Stimulated activated naive CD8-positive, alpha-beta T cell treated with anti-CD3 and anti-CD28 coated beads, Interleukin-15, amount 100 ng/mL, for 72 hours (primary cell): ENCODE measurements at regions not wholly inside any gene's neighbourhood (a gene's known extent, or its start where the extent isn't known, plus 50 kb on each side); places are given as distances from the start of the nearest gene placed in this dataset.

ENCODE experiments used
- ATAC-seq: fragments of 150-1000 bp; cut with Tn5 transposase; 2 replicates; pipeline ENCODE4 v1.10.0; 2021; ENCODE audit warnings: mild to moderate bottlenecking, moderate library complexity
- DNase-seq, 2 donors: peaks; one replicate each; pipeline ENCODE4 v3.0.0; 2021 to 2022
- H3K27ac Mint-ChIP-seq, 2 donors: one replicate each; pipeline ENCODE4 v1.8.0; 2022; ENCODE audit warnings: mild to moderate bottlenecking in 2 of 2, mixed read lengths in 2 of 2, moderate library complexity in 2 of 2
- H3K27me3 Mint-ChIP-seq: one replicate; pipeline ENCODE4 v1.8.0; 2022; ENCODE audit warnings: mixed read lengths
- H3K4me1 Mint-ChIP-seq: one replicate; pipeline ENCODE4 v1.8.0; 2022; ENCODE audit warnings: mild to moderate bottlenecking, mixed read lengths
- H3K4me3 Mint-ChIP-seq, 2 donors: one replicate each; pipeline ENCODE4 v1.8.0; 2022; ENCODE audit warnings: mild to moderate bottlenecking in 2 of 2, mixed read lengths in 2 of 2, moderate library complexity in 1 of 2
- H3K9me3 Mint-ChIP-seq, 2 donors: one replicate each; pipeline ENCODE4 v1.8.0; 2022; ENCODE audit warnings: mixed read lengths in 2 of 2

- H3K4me3 Mint-ChIP-seq = no peak overlapping the region
These were observed 56.0 kb downstream of the BOD1L2 start for GRCh38 chr18:57202881-57203280.

DNA sequence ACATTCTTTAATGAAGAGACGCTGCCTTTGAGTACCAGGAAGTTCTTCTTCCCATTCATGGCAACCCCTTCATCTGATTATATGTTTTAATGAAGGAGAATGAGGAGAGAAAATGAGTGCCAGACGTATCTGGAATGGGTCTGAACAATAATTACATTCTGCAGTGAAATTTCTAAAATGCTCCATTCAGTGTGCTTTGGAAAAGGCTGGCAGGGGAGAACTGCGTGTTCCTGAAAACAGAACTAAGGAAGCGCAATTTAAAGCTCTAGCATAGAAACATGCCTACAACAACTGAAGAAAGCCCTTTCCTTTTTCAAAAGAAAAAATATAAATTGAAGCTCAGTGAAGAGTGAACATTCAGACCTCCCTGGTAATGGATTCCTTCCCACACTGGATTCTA, 58.8 kb downstream of the BOD1L2 start:
- no peak overlapping the region for H3K27ac Mint-ChIP-seq
- no peaks in the 10 kb centered on the region for H3K9me3 Mint-ChIP-seq
- ATAC-seq (no peak), DNase-seq (no peak)
- peaks cover 50% of the 10 kb centered on the region for H3K27me3 Mint-ChIP-seq
- H3K4me3 Mint-ChIP-seq = no peak overlapping the region
- peaks cover 11% of the 10 kb centered on the region for H3K4me1 Mint-ChIP-seq

More at GRCh38 chr18:57202881-57203280, 56.0 kb downstream of the BOD1L2 start:
- Mint-ChIP-seq H3K4me1 (no peaks in the 10 kb centered on the region), H3K27me3 (peaks cover 46% of the 10 kb centered on the region), H3K27ac (no peak overlapping the region), H3K9me3 (no peaks in the 10 kb centered on the region)
- DNase-seq (no peak), ATAC-seq (no peak)

- H3K27me3 Mint-ChIP-seq = peaks cover 49% of the 10 kb centered on the region
- no peak overlapping the region for H3K27ac Mint-ChIP-seq
- ATAC-seq = no peak
- H3K9me3 Mint-ChIP-seq = no peaks in the 10 kb centered on the region
- no peak for DNase-seq
- peaks cover 11% of the 10 kb centered on the region for H3K4me1 Mint-ChIP-seq
- no peak overlapping the region for H3K4me3 Mint-ChIP-seq
These were observed 60.4 kb downstream of the BOD1L2 start for GRCh38 chr18:57207124-57207916.

- Mint-ChIP-seq H3K9me3 (no peaks in the 10 kb centered on the region), H3K4me3 (no peak overlapping the region), H3K27me3 (peaks cover 52% of the 10 kb centered on the region), H3K4me1 (peaks cover 11% of the 10 kb centered on the region), H3K27ac (no peak overlapping the region)
- ATAC-seq (no peak), DNase-seq (no peak)
These were observed 61.2 kb downstream of the BOD1L2 start for GRCh38 chr18:57208047-57208446.

GRCh38 chr18:57209713-57210106, 62.8 kb downstream of the BOD1L2 start:
- peak overlapping the region; percentile 48 to 62 for H3K4me3 Mint-ChIP-seq
- ATAC-seq = peak; percentile 76
- peak overlapping the region in 1 of 2 donors; percentile 72 for H3K27ac Mint-ChIP-seq
- H3K9me3 Mint-ChIP-seq = no peaks in the 10 kb centered on the region
- DNase-seq = peak in 1 of 2 donors; percentile 31
- H3K4me1 Mint-ChIP-seq = peaks cover 11% of the 10 kb centered on the region
- H3K27me3 Mint-ChIP-seq = peaks cover 55% of the 10 kb centered on the region

DNA sequence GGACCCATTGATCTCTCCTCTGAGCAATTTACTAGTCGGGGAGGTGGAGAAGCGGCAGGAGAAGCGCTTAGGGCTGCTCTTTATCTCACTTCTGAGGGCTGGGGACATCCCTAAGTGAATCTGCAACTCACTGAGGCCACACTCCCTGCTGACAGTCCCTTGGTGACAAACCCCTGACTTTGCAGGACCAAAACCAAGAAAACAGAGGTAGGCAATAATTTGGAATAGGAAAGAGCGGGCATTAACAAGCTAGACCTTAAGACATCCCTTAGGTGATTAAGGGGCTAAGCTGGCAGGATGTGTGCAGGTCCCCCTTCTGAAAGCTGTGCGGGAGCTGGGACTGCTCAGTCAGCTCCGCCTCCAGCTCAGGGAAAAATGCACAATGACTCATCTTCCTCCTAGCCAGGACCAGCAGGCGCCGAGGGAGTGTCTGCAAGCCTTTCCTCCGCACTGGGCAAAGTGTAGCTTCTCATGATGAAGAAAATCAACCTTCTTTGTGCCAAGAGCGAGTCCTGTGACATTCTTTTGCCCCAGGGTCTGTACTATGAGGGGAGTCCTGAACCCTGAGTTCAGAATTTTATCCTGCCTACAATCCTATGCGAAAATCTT, 63.3 kb downstream of the BOD1L2 start:
- peak; percentile 76 for ATAC-seq
- peak overlapping the region; percentile 48 to 62 for H3K4me3 Mint-ChIP-seq
- no peaks in the 10 kb centered on the region for H3K9me3 Mint-ChIP-seq
- H3K27me3 Mint-ChIP-seq = peaks cover 55% of the 10 kb centered on the region
- H3K27ac Mint-ChIP-seq = peak overlapping the region in 1 of 2 donors; percentile 72
- H3K4me1 Mint-ChIP-seq = peaks cover 11% of the 10 kb centered on the region
- no peak for DNase-seq

- H3K27me3 Mint-ChIP-seq = peaks cover 55% of the 10 kb centered on the region
These were observed 64.0 kb downstream of the BOD1L2 start for GRCh38 chr18:57210716-57211411.

GRCh38 chr18:57211412-57211750, 64.5 kb downstream of the BOD1L2 start:
- Mint-ChIP-seq H3K27me3 (peaks cover 55% of the 10 kb centered on the region), H3K9me3 (no peaks in the 10 kb centered on the region), H3K4me1 (peaks cover 11% of the 10 kb centered on the region), H3K4me3 (no peak overlapping the region), H3K27ac (no peak overlapping the region)
- no peak for DNase-seq
- no peak for ATAC-seq

More at GRCh38 chr18:57210716-57211411, 64.0 kb downstream of the BOD1L2 start:
- ATAC-seq (no peak), DNase-seq (no peak)
- no peaks in the 10 kb centered on the region for H3K9me3 Mint-ChIP-seq
- H3K4me1 Mint-ChIP-seq = peaks cover 11% of the 10 kb centered on the region
- no peak overlapping the region for H3K27ac Mint-ChIP-seq
- no peak overlapping the region for H3K4me3 Mint-ChIP-seq

- Mint-ChIP-seq H3K4me3 (no peak overlapping the region), H3K27ac (no peak overlapping the region), H3K4me1 (peaks cover 11% of the 10 kb centered on the region), H3K27me3 (peaks cover 55% of the 10 kb centered on the region), H3K9me3 (no peaks in the 10 kb centered on the region)
- ATAC-seq (no peak), DNase-seq (no peak)
These were observed 64.9 kb downstream of the BOD1L2 start for GRCh38 chr18:57211776-57212175.

DNA sequence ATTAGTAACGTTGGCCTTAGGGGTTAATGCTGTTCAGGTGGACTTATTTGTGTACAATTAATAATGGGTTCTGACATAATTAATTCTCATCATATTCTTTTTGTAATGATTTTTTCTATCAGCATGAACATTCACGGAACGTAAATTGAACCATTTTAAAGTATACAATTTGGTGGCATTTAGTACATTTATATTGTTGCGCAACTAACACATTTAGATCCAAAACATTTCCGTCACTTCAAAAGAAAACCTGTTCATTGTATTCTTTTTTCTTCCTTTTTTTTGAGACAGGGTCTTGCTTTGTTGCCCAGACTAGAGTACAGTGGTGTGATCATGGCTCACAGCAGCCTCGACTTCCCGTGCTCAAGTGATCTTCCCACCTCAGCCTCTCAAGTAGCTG, 65.8 kb downstream of the BOD1L2 start:
- Mint-ChIP-seq H3K27ac (no peak overlapping the region), H3K9me3 (no peaks in the 10 kb centered on the region), H3K4me3 (no peak overlapping the region), H3K4me1 (peaks cover 11% of the 10 kb centered on the region), H3K27me3 (peaks cover 48% of the 10 kb centered on the region)
- ATAC-seq (no peak), DNase-seq (no peak)

DNA sequence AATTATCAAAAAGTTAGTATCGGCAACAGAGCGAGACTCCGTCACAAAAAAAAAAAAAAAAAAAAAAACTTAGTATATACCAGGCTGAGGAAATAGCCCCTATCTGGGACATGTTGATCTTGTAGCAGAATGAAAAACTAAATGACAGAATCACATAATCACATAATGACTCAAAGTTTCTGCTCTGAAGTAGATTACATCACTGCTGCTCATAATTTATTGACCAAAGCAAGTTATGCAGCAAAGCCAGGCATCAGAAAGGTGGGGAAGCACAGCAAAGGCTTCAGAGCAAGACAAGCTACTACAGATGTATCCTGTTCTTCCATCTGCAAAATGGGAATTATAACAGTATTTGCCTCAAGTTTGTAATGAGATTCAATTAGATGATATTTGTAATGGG, 68.1 kb downstream of the BOD1L2 start:
- DNase-seq (no peak), ATAC-seq (no peak)
- no peaks in the 10 kb centered on the region for H3K9me3 Mint-ChIP-seq
- H3K27ac Mint-ChIP-seq = no peak overlapping the region
- H3K4me3 Mint-ChIP-seq = no peak overlapping the region
- peaks cover 26% of the 10 kb centered on the region for H3K27me3 Mint-ChIP-seq
- peaks cover 4% of the 10 kb centered on the region for H3K4me1 Mint-ChIP-seq

GRCh38 chr18:57218281-57218680, 71.4 kb downstream of the BOD1L2 start:
- no peak overlapping the region for H3K4me3 Mint-ChIP-seq
- DNase-seq (no peak), ATAC-seq (no peak)
- peaks cover 9% of the 10 kb centered on the region for H3K27me3 Mint-ChIP-seq
- no peaks in the 10 kb centered on the region for H3K4me1 Mint-ChIP-seq
- H3K27ac Mint-ChIP-seq = no peak overlapping the region
- H3K9me3 Mint-ChIP-seq = no peaks in the 10 kb centered on the region

DNA sequence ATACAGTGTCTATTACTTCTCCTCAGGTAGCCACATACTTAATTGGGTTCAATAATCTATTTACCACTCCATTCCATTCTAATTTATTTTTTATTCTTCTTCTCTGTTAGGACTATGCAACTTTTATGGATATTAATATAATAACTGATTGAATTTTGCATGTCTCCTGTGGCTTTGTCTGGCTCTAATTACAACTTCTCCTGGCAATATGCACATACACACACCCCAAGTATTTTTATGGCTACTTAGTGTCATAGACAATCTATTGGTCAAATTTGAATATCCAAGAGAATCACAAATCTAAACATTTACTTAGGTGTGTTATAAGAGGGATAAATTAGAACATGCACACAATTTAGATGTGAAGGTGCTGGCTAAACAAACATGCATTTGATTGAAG, 73.1 kb downstream of the BOD1L2 start:
- no peaks in the 10 kb centered on the region for H3K4me1 Mint-ChIP-seq
- no peaks in the 10 kb centered on the region for H3K9me3 Mint-ChIP-seq
- DNase-seq (no peak), ATAC-seq (no peak)
- no peak overlapping the region for H3K4me3 Mint-ChIP-seq
- H3K27ac Mint-ChIP-seq = no peak overlapping the region
- no peaks in the 10 kb centered on the region for H3K27me3 Mint-ChIP-seq

DNA sequence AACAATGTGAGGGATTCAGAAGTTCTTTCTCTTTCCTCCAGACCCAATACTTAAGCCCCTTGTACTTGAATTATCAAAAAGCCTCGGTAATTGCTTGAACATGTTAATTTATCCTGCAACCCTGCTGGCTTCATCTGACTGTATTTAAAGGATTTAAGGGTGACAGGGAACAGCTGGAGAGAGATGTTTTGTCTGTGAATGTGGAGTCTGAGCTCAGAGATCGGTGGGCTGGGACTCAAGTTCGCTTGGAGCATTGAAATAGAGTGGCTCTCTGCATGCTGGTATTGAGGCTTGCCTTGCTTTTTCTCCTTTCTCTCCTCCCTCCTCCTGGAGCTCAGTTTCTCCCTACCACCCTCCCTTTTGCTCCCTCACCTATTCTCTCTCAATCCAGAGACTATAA, 73.6 kb downstream of the BOD1L2 start:
- no peaks in the 10 kb centered on the region for H3K9me3 Mint-ChIP-seq
- DNase-seq (no peak), ATAC-seq (no peak)
- H3K4me1 Mint-ChIP-seq = no peaks in the 10 kb centered on the region
- no peak overlapping the region for H3K4me3 Mint-ChIP-seq
- H3K27ac Mint-ChIP-seq = no peak overlapping the region
- H3K27me3 Mint-ChIP-seq = no peaks in the 10 kb centered on the region

DNA sequence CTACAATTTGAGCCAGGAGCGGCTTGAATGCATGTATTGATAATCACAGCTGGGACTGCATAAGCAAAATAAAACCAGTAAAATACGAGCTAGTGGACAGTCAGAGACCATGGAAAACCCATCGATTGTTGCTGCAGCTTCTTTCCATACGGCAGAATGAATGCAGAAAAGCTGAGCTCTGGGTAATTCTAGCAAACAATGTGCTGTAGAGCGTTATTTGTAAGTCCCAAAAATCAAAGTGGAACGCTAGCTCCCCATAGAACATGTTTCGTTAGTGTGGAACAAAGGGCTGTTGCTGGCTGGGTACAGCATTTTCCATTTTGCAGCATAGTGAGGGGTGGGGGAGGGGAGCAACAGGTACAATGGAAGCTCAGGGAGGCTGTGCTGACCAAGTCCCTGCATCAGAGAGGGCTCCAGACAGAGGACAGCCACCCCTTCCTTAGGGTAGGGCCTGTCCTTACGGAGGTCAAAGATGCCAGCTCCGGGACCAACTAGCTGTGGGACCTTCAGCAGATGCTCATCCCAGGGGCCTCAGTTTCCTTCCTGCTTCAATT, 74.1 kb downstream of the BOD1L2 start:
- H3K27me3 Mint-ChIP-seq = peaks cover 1% of the 10 kb centered on the region
- ATAC-seq (no peak), DNase-seq (no peak)
- H3K27ac Mint-ChIP-seq = no peak overlapping the region
- H3K4me3 Mint-ChIP-seq = no peak overlapping the region
- no peaks in the 10 kb centered on the region for H3K4me1 Mint-ChIP-seq
- no peaks in the 10 kb centered on the region for H3K9me3 Mint-ChIP-seq
